Cardiac septum (tissue), 1 donor: ENCODE measurements at regions not wholly inside any gene's neighbourhood (a gene's known extent, or its start where the extent isn't known, plus 50 kb on each side); places are given as distances from the start of the nearest gene placed in this dataset.
"Not testable (repeated sequence)": the region's sequence is repeated elsewhere in the genome, so short reads cannot be mapped to it uniquely, and the experiment has no call there.

Experiments
- DNase-seq: peaks from one replicate; pipeline ENCODE4 v3.0.0-alpha.2; 2020; ENCODE audit warnings: low spot score
- intact Hi-C: fragments of 100-400 bp; cut with DNase I; formaldehyde crosslinking; loops from one replicate; pipeline ENCODE4 v1.14.0; 2022
- donor health status: DM: no; HTN: no; CAD: no.

- DNase-seq: no peak
- intact Hi-C loops: no loop called here
Measured at GRCh38 chr1:90864681-90865080, 147.6 kb upstream of the BARHL2 start.

- no peak for DNase-seq
- intact Hi-C loops: no loop called here
Measured at GRCh38 chr1:90862782-90863181, 145.7 kb upstream of the BARHL2 start.

DNA sequence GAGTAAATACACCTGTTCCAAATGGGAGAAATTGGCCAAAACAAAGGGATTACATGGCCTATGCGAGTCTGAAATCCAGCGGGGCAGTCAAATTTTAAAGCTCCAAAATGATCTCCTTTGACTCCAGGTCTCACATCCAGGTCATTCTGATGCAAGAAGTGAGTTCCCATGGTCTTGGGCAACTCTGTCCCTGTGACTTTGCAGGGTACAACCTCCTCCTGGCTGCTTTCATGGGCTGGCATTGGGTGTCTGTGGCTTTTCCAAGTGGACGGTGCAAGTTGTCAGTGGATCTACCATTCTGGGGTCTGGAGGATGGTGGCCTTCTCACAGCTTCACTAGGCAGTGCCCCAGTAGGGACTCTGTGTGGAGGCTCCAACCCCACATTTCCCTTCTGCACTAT, 144.3 kb upstream of the BARHL2 start:
- intact Hi-C loops: not testable (repeated sequence)

GRCh38 chr1:90856463-90857007, 139.4 kb upstream of the BARHL2 start:
- no peak for DNase-seq
- intact Hi-C loops: loop anchor here (10.0 kb wide), 1 partner anchor 118 kb away; no protein-coding TSS in a partner anchor

More for the DNA sequence above, 144.3 kb upstream of the BARHL2 start:
- DNase-seq: not testable (repeated sequence)

- DNase-seq: no peak
- intact Hi-C loops: loop anchor here (5.0 to 10.0 kb wide), 2 partner anchors 120 to 127 kb away; no protein-coding TSS in a partner anchor
Measured at GRCh38 chr1:90854397-90854924, 137.4 kb upstream of the BARHL2 start.

- DNase-seq: no peak
- intact Hi-C loops: loop anchor here (5.0 to 10.0 kb wide), 2 partner anchors 123 to 124 kb away; no protein-coding TSS in a partner anchor
Measured at GRCh38 chr1:90851711-90852050, 134.6 kb upstream of the BARHL2 start.

DNA sequence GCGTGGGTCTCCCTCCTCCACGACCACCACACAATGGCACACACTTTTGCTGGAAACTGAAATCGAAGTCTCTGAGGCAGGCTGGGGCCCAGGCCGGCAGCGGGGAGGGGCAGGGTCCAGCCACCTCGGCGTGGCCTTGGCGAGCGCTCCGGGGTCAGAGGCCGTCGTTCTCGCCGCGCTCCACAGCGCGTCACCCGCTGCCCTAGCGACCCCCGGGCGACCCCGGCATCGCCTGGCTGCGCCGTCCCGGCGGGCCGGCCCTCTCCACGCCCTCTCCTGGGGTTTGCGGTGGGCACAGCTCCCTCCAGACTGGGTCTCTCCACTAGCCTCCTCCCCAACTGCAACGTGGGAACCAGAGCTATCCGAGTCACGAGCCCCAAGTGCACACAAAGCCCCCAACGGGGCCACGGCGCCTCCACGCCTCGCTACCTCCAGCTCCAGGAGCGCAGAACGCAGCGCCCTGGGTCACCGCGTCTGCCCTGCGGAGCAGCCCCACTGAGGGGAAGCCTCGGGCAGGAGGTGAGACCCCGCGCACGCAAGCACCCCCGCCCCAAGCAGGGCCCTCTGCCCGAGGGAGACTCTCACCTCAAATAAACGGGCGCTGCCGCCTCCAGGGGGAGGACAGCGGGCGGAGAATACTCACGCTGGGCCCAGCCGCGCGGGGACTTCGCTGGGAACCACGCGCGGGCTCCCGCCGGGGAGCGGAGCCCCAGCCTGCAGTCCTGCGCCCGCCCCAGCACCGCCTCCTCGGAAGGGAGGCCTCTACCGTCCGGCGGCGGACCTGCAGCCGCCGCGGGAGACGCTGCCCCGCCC, 134.0 kb upstream of the BARHL2 start:
- intact Hi-C loops: loop anchor here (5.0 to 10.0 kb wide), 2 partner anchors 124 kb away; no protein-coding TSS in a partner anchor
- peak; percentile 91 for DNase-seq

DNA sequence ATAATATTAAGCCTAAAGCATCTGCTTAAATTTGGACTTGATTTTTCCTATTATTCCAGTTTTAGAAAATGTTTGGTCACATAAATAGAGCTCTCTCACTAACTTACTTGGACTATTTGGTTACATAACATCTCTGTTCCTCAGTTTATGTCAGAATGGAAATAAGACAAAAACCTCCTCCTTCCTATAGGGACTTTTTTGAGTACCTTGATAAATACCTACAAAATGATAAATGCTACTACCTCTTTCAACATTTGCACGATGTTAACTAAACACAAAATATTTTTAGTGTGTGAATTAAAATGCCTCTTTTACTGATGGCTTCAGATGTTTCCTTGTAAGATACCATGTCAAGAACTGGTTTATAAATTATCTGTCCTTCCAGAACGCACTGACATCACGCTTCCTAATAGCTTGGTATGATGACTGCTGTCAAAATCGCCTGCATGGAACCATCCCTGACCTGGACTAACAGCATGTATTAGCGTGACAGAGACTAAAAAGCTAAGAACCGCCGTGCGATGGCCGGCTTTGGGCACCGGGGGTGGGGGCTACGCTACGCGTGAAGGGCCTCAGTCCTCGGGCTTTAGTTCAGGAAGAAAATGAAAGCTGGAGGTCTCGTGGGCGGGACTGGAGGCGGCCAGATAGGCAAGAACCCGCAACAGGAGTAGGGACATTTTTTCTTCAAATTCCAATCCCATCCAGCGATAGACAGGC, 133.2 kb upstream of the BARHL2 start:
- intact Hi-C loops: loop anchor here (5.0 to 10.0 kb wide), 2 partner anchors 123 to 124 kb away; no protein-coding TSS in a partner anchor
- DNase-seq: no peak

- intact Hi-C loops: no loop called here
- no peak for DNase-seq
Measured at GRCh38 chr1:90841473-90841872, 124.4 kb upstream of the BARHL2 start.

DNA sequence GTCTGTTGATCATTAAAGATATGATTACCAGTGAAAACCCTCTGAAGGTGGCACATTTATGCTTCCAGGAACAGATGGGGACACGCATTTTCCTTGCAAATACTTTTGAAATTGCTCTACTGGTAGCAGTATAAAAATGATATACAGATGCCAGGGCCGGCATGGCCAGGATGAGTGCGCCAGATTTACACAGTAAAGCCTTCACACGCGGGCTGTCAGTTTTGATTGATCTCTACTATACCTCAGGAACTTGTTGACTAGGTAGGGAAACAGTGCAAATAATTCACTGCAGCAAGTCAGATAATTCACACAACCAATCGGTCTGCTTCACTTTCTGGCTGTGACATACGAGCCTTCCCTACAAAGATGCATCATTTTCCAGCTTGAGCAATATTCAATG, 123.2 kb upstream of the BARHL2 start:
- intact Hi-C loops: no loop called here
- DNase-seq: no peak

DNA sequence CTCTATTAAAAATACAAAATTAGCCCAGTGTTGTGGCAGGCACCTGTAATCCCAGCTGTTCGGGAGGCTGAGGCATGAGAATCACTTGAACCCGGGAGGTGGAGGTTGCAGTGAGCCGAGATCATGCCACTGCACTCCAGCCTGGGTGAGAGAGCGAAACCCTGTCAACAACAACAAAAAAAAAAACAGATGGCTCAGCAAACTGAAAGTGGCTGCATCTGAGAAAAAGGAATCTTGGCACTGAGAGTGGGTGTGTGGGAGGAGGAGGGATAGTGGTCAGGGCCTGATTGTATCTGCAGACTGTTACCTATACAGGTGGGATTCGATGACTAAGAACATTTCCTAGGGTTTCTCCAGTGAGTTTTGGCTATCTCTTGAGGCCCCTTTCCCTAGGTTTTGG, 122.2 kb upstream of the BARHL2 start:
- DNase-seq: no peak
- intact Hi-C loops: no loop called here

- no peak for DNase-seq
- intact Hi-C loops: no loop called here
Measured at GRCh38 chr1:90838720-90839119, 121.6 kb upstream of the BARHL2 start.

DNA sequence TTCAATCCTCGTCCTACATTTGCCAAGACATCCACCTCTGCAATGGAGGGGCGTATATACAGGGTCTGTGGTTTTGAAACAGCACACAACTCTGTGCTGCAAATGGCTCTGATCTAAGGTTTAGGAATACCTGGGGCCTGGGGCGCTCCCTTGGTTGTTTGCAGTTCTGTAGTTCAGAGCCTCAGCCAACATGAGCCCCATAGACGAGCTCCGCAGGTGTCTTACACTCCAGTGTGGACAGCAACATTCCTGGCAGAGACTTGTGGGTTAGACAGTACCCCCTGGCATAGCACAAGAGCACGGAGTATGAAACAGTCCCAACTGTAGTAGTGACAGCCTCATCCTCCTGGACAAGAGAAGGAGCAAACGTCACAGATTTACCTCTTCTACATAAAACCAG, 120.3 kb upstream of the BARHL2 start:
- DNase-seq: no peak
- intact Hi-C loops: no loop called here

DNA sequence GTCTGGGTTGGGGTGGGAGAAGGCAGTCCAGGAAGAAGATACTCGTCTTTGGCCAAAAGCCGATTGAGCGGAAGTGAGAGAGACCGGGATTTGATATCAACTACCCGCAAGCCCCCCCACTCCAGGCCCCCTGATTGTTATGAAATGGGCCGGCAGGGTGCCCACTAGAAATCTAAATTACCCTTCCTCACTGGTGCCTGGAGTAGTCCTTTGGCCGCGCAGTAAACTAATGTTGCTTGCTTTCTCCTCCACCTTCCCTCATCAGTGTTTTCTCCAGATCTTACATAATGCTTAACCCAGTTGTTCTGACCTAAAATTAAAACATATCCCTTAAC, 119.2 kb upstream of the BARHL2 start:
- intact Hi-C loops: no loop called here
- no peak for DNase-seq

- DNase-seq: no peak
- intact Hi-C loops: no loop called here
Measured at GRCh38 chr1:90835661-90836344, 118.7 kb upstream of the BARHL2 start.

GRCh38 chr1:90834886-90835660, 118.0 kb upstream of the BARHL2 start:
- intact Hi-C loops: no loop called here
- DNase-seq: no peak

DNA sequence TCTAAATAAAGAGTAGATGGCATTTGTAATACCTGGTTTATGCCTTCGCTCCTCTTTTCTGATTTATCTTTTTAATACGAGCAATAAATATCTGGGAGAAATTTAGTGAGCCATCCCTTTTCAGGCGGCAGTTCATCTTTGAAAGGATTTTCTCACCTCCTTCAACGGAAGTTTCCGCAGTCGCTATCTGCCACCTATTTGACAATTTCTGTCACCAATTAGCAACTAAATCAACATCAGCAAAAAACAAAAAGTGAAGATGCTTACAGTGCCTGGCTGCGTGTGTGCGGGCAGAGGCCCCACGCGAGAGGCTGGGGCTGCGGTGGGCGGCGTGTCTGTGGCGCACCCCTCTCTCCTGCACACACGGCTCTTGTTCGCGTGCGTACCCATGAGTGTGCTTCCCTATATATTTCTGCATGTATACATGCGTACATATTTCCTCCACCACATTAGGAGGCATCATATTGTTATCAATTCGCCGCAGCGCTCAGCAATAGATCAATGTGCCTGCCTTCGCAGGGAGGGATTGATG, 117.3 kb upstream of the BARHL2 start:
- DNase-seq: no peak
- intact Hi-C loops: no loop called here

GRCh38 chr1:90833466-90834110, 116.5 kb upstream of the BARHL2 start:
- intact Hi-C loops: no loop called here
- DNase-seq: no peak
